ENCODE measurements at regions not wholly inside any gene's neighbourhood (a gene's known extent, or its start where the extent isn't known, plus 50 kb on each side); places are given as distances from the start of the nearest gene placed in this dataset.
A peak's percentile ranks its signal among the peaks of the same experiment; 100 is the strongest.

DNA sequence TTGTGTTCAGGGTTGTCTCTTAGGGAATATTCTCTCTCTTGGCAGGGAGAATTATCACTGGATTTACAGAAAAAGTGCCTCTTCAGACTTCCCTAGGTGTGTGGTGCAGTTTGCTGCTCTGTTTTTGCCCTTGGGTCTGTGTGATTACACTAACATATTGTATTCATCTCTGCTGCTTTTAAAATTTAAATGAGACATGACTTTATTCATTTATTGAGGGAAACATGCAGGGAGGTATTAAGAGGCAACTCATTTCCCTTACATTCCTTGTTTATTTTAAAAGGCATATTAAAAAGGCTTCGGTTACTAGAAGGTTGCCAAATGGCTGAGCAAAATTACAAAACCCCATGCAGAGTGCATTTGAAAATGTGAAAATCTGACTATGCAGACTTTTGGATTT lies 135.1 kb upstream of the GEMIN8 start:
- no peak for DNase-seq

DNA sequence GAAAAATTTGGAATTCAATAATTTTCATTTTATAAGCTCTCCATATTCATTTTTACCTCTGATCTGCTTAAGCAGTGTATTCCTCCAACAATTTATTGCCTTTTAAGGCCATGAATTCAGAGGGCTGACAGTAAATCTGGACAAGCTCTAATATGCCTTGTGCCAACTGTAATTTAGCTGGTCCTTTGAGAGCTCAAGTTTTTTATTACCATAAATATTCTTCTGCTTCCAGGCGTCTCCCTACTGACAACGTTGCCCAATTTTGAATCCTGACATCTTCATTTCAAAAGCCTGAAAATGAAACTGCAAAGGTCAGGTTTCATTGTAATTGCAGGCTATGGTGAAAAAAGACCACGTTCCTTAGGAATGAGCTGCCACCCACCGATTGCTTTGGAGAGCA lies 95.8 kb upstream of the GEMIN8 start:
- peak; percentile 7 for DNase-seq

DNA sequence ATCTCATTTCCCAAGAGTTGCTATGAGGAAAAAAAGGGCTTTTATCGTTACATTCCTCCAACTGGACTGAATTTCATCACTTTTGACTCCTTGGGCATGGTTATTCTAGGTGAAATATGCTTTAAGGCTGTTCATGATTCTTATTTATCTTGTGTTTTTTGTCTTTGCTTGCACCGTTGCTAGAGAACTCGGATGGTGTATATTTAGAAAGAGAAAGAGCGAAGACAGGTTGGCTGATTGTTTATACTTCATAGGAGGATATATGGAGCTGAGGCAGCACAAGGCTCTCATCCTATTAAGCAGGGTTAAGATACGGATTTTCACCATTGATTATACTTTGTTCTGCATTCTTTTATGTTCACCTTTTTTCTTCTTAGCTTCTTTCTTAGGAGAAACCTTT lies 94.9 kb upstream of the GEMIN8 start:
- no peak for DNase-seq

DNA sequence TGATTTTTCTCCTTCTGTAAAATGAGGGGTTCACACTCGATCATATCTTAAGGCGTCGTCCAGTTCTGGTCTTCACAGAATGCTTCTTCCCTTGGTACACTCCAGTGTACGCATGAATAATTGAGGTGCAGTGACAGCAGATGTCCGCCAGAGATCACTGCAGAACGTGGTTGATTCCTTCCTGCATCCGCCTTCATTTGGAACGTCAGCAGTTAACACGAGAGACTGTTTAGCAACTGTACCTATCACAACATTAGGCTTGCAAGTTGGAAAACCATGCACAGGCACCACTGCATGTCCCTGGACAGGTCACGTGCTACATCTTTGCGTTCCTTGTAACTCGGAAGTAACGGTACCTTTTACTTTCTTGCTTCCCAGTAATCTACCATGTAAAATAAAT lies 66.0 kb upstream of the GEMIN8 start:
- no peak for DNase-seq

DNA sequence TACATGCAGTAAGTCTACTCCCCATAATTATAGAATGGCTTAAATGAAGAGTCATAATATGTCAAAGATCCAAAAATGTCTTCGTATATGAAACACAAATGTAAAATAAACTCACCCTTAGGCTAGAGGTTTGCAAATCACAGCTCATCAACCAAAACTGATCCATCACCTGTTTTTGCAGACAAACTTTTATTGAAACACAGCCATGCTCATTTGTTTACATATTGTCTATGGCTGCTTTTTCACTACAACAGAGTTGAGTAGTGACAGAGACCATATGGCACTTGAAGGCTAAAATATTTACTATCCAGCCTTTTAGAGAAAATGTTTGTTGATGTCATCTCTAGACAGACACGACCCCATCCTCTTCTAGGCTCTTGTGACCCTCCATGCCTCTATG lies 64.5 kb upstream of the GEMIN8 start:
- no peak for DNase-seq

DNA sequence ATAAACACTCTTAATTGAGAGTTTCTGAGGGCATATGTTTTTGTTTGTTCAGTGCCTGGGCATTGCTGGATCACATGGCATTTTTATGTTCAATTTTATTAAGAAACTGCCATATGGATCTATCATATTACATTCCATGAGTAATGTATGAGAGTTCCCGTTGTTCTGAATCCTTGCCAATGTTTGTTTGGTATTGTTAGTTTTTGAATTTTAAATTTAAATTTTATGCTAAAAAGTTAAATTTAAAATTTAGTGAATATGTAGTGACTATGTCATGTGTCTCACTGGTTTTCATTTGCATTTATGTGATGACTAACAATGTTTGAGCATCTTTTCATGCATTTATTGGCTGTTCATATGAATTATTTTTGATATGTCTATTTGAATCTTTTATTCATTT lies 54.8 kb upstream of the GEMIN8 start:
- DNase-seq, result no peak

DNA sequence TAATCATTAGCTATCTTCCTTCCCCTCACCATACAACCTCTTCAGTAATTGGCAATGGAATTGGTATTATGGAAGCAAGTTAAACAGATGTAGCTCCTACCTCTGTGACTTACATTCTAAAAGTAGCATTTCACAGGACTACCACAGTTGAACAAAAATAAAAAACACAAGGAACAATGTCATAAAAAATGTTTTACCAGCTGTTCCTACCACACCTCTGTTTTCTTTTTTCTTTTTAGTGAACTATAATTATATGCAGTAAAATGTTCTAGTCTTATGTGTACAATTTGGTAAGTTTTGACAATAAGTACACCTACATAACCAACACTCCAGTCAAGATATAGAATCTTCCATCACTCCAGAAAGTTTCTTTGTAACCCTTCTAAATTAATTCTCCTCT lies 54.1 kb upstream of the GEMIN8 start:
- DNase-seq, result no peak

DNA sequence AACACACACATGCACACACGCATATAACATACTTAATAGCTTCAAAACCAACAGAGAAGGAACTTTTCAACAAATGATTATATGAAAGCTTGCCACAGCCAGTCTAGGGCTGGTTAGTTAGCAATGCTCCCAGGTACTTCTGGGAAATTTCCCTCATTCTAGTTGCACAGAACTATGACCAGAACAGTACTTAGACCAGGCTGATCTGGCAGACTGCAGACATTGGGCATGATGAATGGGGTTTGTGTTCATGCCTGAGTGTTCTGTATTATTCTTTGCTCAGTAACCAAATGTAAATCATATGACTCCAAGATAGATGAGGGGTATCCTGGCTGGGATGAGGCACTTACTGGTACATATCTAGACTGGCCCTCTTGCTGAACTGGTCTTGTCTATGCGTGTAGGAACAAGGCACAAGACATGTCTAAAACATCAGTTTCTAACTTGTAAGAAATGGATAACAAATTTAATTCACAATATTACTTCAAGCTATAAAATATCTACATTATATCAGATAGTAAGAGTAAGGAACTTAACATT lies 50.3 kb upstream of the GEMIN8 start:
- DNase-seq, result no peak

Measured in NCI-H446 treated with DMSO at 0.1 percent for 48 hours (cell line).